Fibroblast of lung (primary cell): ENCODE measurements at regions not wholly inside any gene's neighbourhood (a gene's known extent, or its start where the extent isn't known, plus 50 kb on each side); places are given as distances from the start of the nearest gene placed in this dataset.

Experiments
- EZH2 ChIP-seq: IDR thresholded peaks from 2 replicates; pipeline ENCODE4 v1.5.1; 2012; ENCODE audit warnings: low read length, control low read depth, mild to moderate bottlenecking; ENCODE audit errors: missing control alignments
- TF ChIP-seq, protein P1 (sequence below), 2 donors: IDR thresholded peaks in 1 of 2; conservative IDR thresholded peaks in 1 of 2; 1 replicate in 1 of 2; 2 replicates in 1 of 2; pipeline ENCODE4 v1.5.1; 2011 to 2012; ENCODE audit warnings: low read length in 2 of 2, control low read depth in 1 of 2, inconsistent platforms in 1 of 2, low read depth in 1 of 2, mild to moderate bottlenecking in 1 of 2

DNA sequence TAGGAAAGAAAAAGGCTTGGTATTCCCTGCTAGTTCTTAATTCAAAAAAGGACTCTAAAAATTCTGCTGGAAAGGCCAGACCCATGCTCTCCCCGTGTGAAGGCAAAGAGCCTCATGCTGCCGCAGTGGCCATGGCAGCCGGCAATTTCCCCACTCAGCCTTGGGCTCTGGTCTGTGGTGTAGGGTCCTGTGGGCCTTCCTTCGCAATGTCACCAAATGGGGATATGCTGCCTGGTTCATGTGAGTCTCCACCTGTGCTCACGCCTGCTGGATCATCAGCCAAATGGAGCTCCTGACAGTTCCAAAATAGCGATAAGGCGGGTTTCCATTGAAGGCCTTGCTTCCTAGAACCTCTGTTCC lies 282.8 kb upstream of the ATP5MC3 start:
- TF ChIP-seq, protein P1, sequence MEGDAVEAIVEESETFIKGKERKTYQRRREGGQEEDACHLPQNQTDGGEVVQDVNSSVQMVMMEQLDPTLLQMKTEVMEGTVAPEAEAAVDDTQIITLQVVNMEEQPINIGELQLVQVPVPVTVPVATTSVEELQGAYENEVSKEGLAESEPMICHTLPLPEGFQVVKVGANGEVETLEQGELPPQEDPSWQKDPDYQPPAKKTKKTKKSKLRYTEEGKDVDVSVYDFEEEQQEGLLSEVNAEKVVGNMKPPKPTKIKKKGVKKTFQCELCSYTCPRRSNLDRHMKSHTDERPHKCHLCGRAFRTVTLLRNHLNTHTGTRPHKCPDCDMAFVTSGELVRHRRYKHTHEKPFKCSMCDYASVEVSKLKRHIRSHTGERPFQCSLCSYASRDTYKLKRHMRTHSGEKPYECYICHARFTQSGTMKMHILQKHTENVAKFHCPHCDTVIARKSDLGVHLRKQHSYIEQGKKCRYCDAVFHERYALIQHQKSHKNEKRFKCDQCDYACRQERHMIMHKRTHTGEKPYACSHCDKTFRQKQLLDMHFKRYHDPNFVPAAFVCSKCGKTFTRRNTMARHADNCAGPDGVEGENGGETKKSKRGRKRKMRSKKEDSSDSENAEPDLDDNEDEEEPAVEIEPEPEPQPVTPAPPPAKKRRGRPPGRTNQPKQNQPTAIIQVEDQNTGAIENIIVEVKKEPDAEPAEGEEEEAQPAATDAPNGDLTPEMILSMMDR (conservative IDR thresholded peaks at IDR 0.05 in 1 of 2, IDR thresholded peaks at IDR 0.05 in 1 of 2; ENCODE audit: low read depth in 1 of 2, low read length in 2 of 2): no peak
- TF ChIP-seq EZH2: no peak
